ENCODE measurements at regions not wholly inside any gene's neighbourhood (a gene's known extent, or its start where the extent isn't known, plus 50 kb on each side); places are given as distances from the start of the nearest gene placed in this dataset.

GRCh38 chr20:55677011-55677410 is 328.3 kb downstream of the CBLN4 start:
- DNase-seq (ENCODE audit: low spot score), result no peak
- ChIA-PET POLR2A (ENCODE audit: low non-redundant PET) (no interaction called here), CTCF (no interaction called here)
- Histone ChIP-seq H3K4me3 (ENCODE audit: low read depth, low read length, poor library complexity, severe bottlenecking) (no peak overlapping the region), H3K9me3 (ENCODE audit: low read depth, low read length, poor library complexity, severe bottlenecking) (peaks cover 13% of the 10 kb centered on the region), H3K27me3 (replicated peaks; ENCODE audit: insufficient read depth, low read depth, low read length, poor library complexity) (no peaks in the 10 kb centered on the region), H3K27ac (ENCODE audit: low read depth, low read length, poor library complexity, severe bottlenecking) (no peak overlapping the region), H3K4me1 (ENCODE audit: insufficient read depth, low read length, poor library complexity, severe bottlenecking) (no peaks in the 10 kb centered on the region), H3K36me3 (ENCODE audit: insufficient read depth, low read length, poor library complexity, severe bottlenecking) (no peaks in the 10 kb centered on the region)
- intact Hi-C loops (cut with micrococcal nuclease; ENCODE audit: unreplicated experiment), result no loop called here
- TF ChIP-seq EZH2 (IDR thresholded peaks at IDR 0.05; ENCODE audit: borderline replicate concordance, low read depth, low read length, poor library complexity, severe bottlenecking) (no peak), CTCF (conservative IDR thresholded peaks at IDR 0.05; ENCODE audit: low read depth, low read length) (no peak)
- BruUV-seq (replicated peaks), result no TSS peak

GRCh38 chr20:55676097-55676496 is 329.2 kb downstream of the CBLN4 start:
- TF ChIP-seq CTCF (conservative IDR thresholded peaks at IDR 0.05; ENCODE audit: low read depth, low read length), result no peak
- no peak for TF ChIP-seq EZH2 (IDR thresholded peaks at IDR 0.05; ENCODE audit: borderline replicate concordance, low read depth, low read length, poor library complexity, severe bottlenecking)
- Histone ChIP-seq H3K27ac (ENCODE audit: low read depth, low read length, poor library complexity, severe bottlenecking) (no peak overlapping the region), H3K4me3 (ENCODE audit: low read depth, low read length, poor library complexity, severe bottlenecking) (no peak overlapping the region), H3K27me3 (replicated peaks; ENCODE audit: insufficient read depth, low read depth, low read length, poor library complexity) (no peaks in the 10 kb centered on the region), H3K4me1 (ENCODE audit: insufficient read depth, low read length, poor library complexity, severe bottlenecking) (no peaks in the 10 kb centered on the region), H3K9me3 (ENCODE audit: low read depth, low read length, poor library complexity, severe bottlenecking) (peaks cover 13% of the 10 kb centered on the region), H3K36me3 (ENCODE audit: insufficient read depth, low read length, poor library complexity, severe bottlenecking) (no peaks in the 10 kb centered on the region)
- no TSS peak for BruUV-seq (replicated peaks)
- ChIA-PET CTCF (no interaction called here), POLR2A (ENCODE audit: low non-redundant PET) (no interaction called here)
- no peak for DNase-seq (ENCODE audit: low spot score)
- intact Hi-C loops (cut with micrococcal nuclease; ENCODE audit: unreplicated experiment), result no loop called here

DNA sequence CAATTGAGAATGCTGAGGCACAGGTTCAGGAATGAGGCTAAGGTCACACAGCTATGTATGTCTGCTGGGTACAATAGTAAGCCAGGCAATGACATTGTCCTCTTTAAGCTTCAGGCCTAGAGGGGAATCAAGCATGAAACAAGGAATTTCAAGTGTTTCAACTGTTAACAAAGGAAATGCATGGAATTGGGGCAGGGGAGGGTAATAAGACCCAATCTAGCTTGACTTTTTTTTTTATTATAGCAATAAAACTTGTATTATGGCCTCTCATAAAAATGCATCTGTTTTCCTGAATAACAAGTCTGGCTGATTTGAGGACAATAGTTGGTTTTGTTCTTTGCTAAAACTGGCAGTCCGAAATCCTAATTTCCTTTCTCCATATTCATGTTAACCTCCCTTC is 336.7 kb downstream of the CBLN4 start:
- TF ChIP-seq CTCF (conservative IDR thresholded peaks at IDR 0.05; ENCODE audit: low read depth, low read length), result no peak
- TF ChIP-seq EZH2 (IDR thresholded peaks at IDR 0.05; ENCODE audit: borderline replicate concordance, low read depth, low read length, poor library complexity, severe bottlenecking), result no peak
- Histone ChIP-seq H3K4me3 (ENCODE audit: low read depth, low read length, poor library complexity, severe bottlenecking) (no peak overlapping the region), H3K9me3 (ENCODE audit: low read depth, low read length, poor library complexity, severe bottlenecking) (peaks cover 7% of the 10 kb centered on the region), H3K4me1 (ENCODE audit: insufficient read depth, low read length, poor library complexity, severe bottlenecking) (no peaks in the 10 kb centered on the region), H3K36me3 (ENCODE audit: insufficient read depth, low read length, poor library complexity, severe bottlenecking) (no peaks in the 10 kb centered on the region), H3K27me3 (replicated peaks; ENCODE audit: insufficient read depth, low read depth, low read length, poor library complexity) (no peaks in the 10 kb centered on the region), H3K27ac (ENCODE audit: low read depth, low read length, poor library complexity, severe bottlenecking) (no peak overlapping the region)
- intact Hi-C loops (cut with micrococcal nuclease; ENCODE audit: unreplicated experiment), result no loop called here
- ChIA-PET CTCF (no interaction called here), POLR2A (ENCODE audit: low non-redundant PET) (no interaction called here)
- no peak for DNase-seq (ENCODE audit: low spot score)
- BruUV-seq (replicated peaks), result no TSS peak
